CD14-positive monocyte (primary cell): ENCODE measurements at regions not wholly inside any gene's neighbourhood (a gene's known extent, or its start where the extent isn't known, plus 50 kb on each side); places are given as distances from the start of the nearest gene placed in this dataset.

Experiments used
- DNase-seq, 3 donors: peaks; one replicate each; pipeline ENCODE4 v3.0.0-alpha.2; 2011 to 2022
- H2AFZ ChIP-seq: 2 replicates; pipeline ENCODE4 v1.6.0; 2012; ENCODE audit warnings: mild to moderate bottlenecking, low read depth, low read length, inconsistent platforms; ENCODE audit not compliant: insufficient read depth, poor library complexity, severe bottlenecking
- H3K27ac ChIP-seq, 2 donors: 1 replicate in 1 of 2; 2 replicates in 1 of 2; pipeline ENCODE4 v1.5.1; 2012 to 2013; ENCODE audit warnings: low read length in 2 of 2, control low read depth in 1 of 2, inconsistent platforms in 1 of 2, low read depth in 1 of 2, mild to moderate bottlenecking in 1 of 2
- H3K27me3 ChIP-seq, 2 donors: one replicate each; pipeline versions ENCODE4 v1.6.0 to v1.6.1; 2011 to 2013; ENCODE audit warnings: low read length in 2 of 2; ENCODE audit not compliant: control insufficient read depth in 2 of 2, insufficient read depth in 2 of 2
- H3K36me3 ChIP-seq, 2 donors: replicated peaks in 1 of 2; 1 replicate in 1 of 2; 2 replicates in 1 of 2; pipeline versions ENCODE4 v1.5.1 to v1.6.1; 2012 to 2013; ENCODE audit warnings: low read length in 2 of 2, control low read depth in 1 of 2, inconsistent platforms in 1 of 2, mild to moderate bottlenecking in 1 of 2; ENCODE audit not compliant: insufficient read depth in 2 of 2, control insufficient read depth in 1 of 2
- H3K4me1 ChIP-seq, 2 donors: 1 replicate in 1 of 2; 2 replicates in 1 of 2; pipeline versions ENCODE4 v1.5.1 to v1.6.1; 2012 to 2013; ENCODE audit warnings: low read length in 2 of 2, control low read depth in 1 of 2, inconsistent platforms in 1 of 2, mild to moderate bottlenecking in 1 of 2, moderate library complexity in 1 of 2; ENCODE audit not compliant: insufficient read depth in 2 of 2, control insufficient read depth in 1 of 2
- H3K4me2 ChIP-seq: replicated peaks from 2 replicates; pipeline ENCODE3; 2012; ENCODE audit warnings: low read length, moderate library complexity, mild to moderate bottlenecking; ENCODE audit not compliant: poor library complexity, severe bottlenecking; ENCODE audit errors: extremely low read depth
- H3K4me3 ChIP-seq, 3 experiments: fragments of 200-600 bp in 1 of 3; sonication (generic) in 1 of 3; replicated peaks in 1 of 3; 1 replicate in 2 of 3; 2 replicates in 1 of 3; pipeline ENCODE4 v1.5.1; 2011 to 2013; ENCODE audit warnings: low read length in 3 of 3, mild to moderate bottlenecking in 3 of 3, control low read depth in 2 of 3, low read depth in 2 of 3, inconsistent platforms in 1 of 3, moderate library complexity in 1 of 3
- H3K79me2 ChIP-seq: 2 replicates; pipeline ENCODE4 v1.6.0; 2012; ENCODE audit warnings: mild to moderate bottlenecking, control low read depth, inconsistent platforms, low read length, moderate library complexity; ENCODE audit not compliant: insufficient read depth
- H3K9ac ChIP-seq: 2 replicates; pipeline ENCODE4 v1.6.0; 2017; ENCODE audit warnings: low read length, mild to moderate bottlenecking; ENCODE audit not compliant: insufficient read depth, poor library complexity, severe bottlenecking
- H3K9me3 ChIP-seq, 2 donors: replicated peaks in 1 of 2; 1 replicate in 1 of 2; 2 replicates in 1 of 2; pipeline versions ENCODE4 v1.5.1 to v1.6.1; 2012 to 2013; ENCODE audit warnings: low read length in 2 of 2, control low read depth in 1 of 2; ENCODE audit not compliant: control insufficient read depth in 1 of 2, insufficient read depth in 1 of 2
- H4K20me1 ChIP-seq: 2 replicates; pipeline ENCODE4 v1.6.0; 2012; ENCODE audit warnings: mild to moderate bottlenecking, low read length, control low read depth, moderate library complexity; ENCODE audit not compliant: insufficient read depth
- H3K27ac Mint-ChIP-seq, 7 donors: one replicate each; pipeline ENCODE4 v1.8.0; 2020; ENCODE audit warnings: mild to moderate bottlenecking in 7 of 7, mixed read lengths in 7 of 7, moderate library complexity in 6 of 7, inconsistent platforms in 2 of 7
- H3K27me3 Mint-ChIP-seq, 3 donors: one replicate each; pipeline ENCODE4 v1.8.0; 2021 to 2022; ENCODE audit warnings: low read depth in 3 of 3, mild to moderate bottlenecking in 3 of 3, mixed read lengths in 3 of 3, moderate library complexity in 3 of 3, inconsistent platforms in 1 of 3
- H3K36me3 Mint-ChIP-seq, 2 donors: one replicate each; pipeline ENCODE4 v1.8.0; 2020; ENCODE audit warnings: mixed read lengths in 2 of 2, inconsistent platforms in 1 of 2, mild to moderate bottlenecking in 1 of 2
- H3K4me1 Mint-ChIP-seq: one replicate; pipeline ENCODE4 v1.8.0; 2020; ENCODE audit warnings: mild to moderate bottlenecking, mixed read lengths
- H3K4me3 Mint-ChIP-seq, 2 donors: one replicate each; pipeline ENCODE4 v1.8.0; 2020; ENCODE audit warnings: mild to moderate bottlenecking in 2 of 2, mixed read lengths in 2 of 2, moderate library complexity in 1 of 2
- H3K9me3 Mint-ChIP-seq, 7 donors: one replicate each; pipeline ENCODE4 v1.8.0; 2020 to 2022; ENCODE audit warnings: mixed read lengths in 7 of 7, mild to moderate bottlenecking in 6 of 7, moderate library complexity in 6 of 7, inconsistent platforms in 2 of 7
- WGBS: methylation state at CpG from one replicate; pipeline ENCODE4 v1.1.5; 2013; ENCODE audit warnings: missing lambda C conversion rate; ENCODE audit not compliant: insufficient coverage; 5-methylcytosine and 5-hydroxymethylcytosine counted together
- intact Hi-C, 2 donors: fragments of 100-400 bp; cut with micrococcal nuclease; formaldehyde crosslinking; loops; one replicate each; pipeline versions ENCODE4 v1.15.0 to v1.15.1; 2023
- TF ChIP-seq, protein P1 (sequence below): fragments of 200-600 bp; IDR thresholded peaks from one replicate; pipeline ENCODE4 v1.8.0; 2022; ENCODE audit warnings: antibody characterized with exemption, mild to moderate bottlenecking

DNA sequence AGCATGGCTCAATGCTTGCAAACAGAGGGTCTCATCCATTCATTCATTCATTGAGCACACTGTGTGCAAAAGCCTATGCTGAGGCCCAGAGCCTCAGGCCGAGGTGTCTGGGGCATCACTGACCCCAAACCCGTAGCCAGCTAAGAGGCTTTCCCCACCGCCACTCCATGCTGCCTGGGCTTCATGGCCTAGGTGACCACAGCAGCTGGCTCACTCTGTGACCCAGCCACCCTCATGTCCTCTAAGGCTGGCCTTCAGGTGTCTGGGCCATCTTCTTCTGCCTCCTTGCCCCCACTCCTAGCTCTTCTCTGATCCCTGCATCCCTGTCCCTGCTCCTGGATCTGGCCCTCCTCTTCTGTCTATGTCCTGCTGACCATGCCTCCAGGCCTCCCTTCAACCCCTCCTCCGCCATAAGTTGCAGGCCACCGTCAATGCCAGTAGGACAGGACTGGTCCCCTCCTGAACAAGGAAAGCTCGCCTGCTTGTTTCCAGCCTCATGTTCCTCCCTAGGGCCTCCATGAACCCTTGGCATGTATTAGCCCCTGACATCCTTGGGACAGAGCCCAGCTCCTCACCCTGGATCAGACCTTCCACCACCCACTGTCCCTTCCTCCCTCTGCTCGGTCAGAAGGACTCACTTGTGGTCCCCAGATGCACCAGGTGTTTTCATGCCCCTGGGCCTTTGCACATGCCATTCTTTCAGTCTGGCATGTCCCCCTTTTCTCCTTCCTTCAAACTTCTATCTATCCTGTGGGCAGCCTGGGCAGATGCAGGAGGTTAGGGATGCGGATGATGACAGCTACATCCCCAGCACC, 92.8 kb downstream of the MYEOV start:
- Histone ChIP-seq H3K4me3 (no peak overlapping the region), H3K4me1 (no peaks in the 10 kb centered on the region), H3K9ac (no peak overlapping the region), H3K27ac (no peak overlapping the region), H3K4me2 (no peak overlapping the region), H3K9me3 (peaks cover 16 to 18% of the 10 kb centered on the region in 2 donors), H3K27me3 (no peaks in the 10 kb centered on the region), H2AFZ (no peak overlapping the region), H3K36me3 (no peaks in the 10 kb centered on the region), H3K79me2 (no peaks in the 10 kb centered on the region), H4K20me1 (no peaks in the 10 kb centered on the region)
- Mint-ChIP-seq H3K27me3 (peaks cover 4 to 11% (median 10%) of the 10 kb centered on the region in 3 donors), H3K4me1 (peaks cover 8% of the 10 kb centered on the region), H3K9me3 (peaks cover 11 to 26% (median 18%) of the 10 kb centered on the region in 7 donors), H3K4me3 (no peak overlapping the region), H3K27ac (no peak overlapping the region), H3K36me3 (no peaks in the 10 kb centered on the region)
- TF ChIP-seq, protein P1, sequence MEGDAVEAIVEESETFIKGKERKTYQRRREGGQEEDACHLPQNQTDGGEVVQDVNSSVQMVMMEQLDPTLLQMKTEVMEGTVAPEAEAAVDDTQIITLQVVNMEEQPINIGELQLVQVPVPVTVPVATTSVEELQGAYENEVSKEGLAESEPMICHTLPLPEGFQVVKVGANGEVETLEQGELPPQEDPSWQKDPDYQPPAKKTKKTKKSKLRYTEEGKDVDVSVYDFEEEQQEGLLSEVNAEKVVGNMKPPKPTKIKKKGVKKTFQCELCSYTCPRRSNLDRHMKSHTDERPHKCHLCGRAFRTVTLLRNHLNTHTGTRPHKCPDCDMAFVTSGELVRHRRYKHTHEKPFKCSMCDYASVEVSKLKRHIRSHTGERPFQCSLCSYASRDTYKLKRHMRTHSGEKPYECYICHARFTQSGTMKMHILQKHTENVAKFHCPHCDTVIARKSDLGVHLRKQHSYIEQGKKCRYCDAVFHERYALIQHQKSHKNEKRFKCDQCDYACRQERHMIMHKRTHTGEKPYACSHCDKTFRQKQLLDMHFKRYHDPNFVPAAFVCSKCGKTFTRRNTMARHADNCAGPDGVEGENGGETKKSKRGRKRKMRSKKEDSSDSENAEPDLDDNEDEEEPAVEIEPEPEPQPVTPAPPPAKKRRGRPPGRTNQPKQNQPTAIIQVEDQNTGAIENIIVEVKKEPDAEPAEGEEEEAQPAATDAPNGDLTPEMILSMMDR, result no peak
- DNase-seq, result no peak
- WGBS, result 95% methylated on average over 7 of the region's 8 CpGs
- intact Hi-C loops, result no loop called here

DNA sequence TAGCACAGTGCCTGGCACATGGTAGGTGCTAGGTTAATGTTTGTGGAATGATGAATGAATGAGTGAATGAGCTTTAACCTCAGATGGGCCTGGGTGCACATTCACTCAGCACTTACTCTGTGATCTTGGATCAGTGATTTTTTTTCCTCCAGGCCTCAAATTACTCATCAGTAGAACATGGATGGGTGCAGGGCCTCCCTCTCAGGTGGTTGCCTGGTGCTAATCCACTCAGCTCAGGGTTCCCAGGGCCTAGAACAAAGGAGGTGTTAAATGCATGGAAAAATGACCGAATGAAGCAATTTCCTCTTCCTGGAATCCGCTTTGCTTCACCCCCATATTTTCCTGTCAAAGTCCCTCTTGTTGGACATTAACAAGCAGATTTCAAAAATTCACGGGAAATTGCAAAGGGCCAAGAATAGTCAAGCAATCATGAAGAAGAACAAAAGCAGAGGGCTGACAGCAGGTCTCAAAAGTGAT, 93.5 kb downstream of the MYEOV start:
- H3K27me3 Mint-ChIP-seq, result peaks cover 4 to 13% (median 12%) of the 10 kb centered on the region in 3 donors

More for the DNA sequence above, 93.5 kb downstream of the MYEOV start:
- DNase-seq, result no peak
- peaks cover 16 to 18% of the 10 kb centered on the region in 2 donors for H3K9me3 ChIP-seq
- H3K9me3 Mint-ChIP-seq, result peaks cover 11 to 23% (median 15%) of the 10 kb centered on the region in 7 donors
- H3K4me2 ChIP-seq, result no peak overlapping the region
- no peaks in the 10 kb centered on the region for H3K79me2 ChIP-seq
- 54% methylated on average over 3 of the region's 3 CpGs for WGBS
- no peaks in the 10 kb centered on the region for H3K36me3 ChIP-seq
- no peaks in the 10 kb centered on the region for H3K27me3 ChIP-seq
- intact Hi-C loops, result no loop called here
- H3K36me3 Mint-ChIP-seq, result no peaks in the 10 kb centered on the region
- no peaks in the 10 kb centered on the region for H4K20me1 ChIP-seq
- no peak overlapping the region for H3K27ac ChIP-seq
- TF ChIP-seq, protein P1, result no peak
- H3K27ac Mint-ChIP-seq, result no peak overlapping the region
- no peak overlapping the region for H2AFZ ChIP-seq
- H3K4me1 ChIP-seq, result no peaks in the 10 kb centered on the region
- H3K4me3 Mint-ChIP-seq, result no peak overlapping the region
- H3K4me3 ChIP-seq, result no peak overlapping the region
- H3K4me1 Mint-ChIP-seq, result peaks cover 2% of the 10 kb centered on the region
- H3K9ac ChIP-seq, result no peak overlapping the region
